ENCODE measurements at regions not wholly inside any gene's neighbourhood (a gene's known extent, or its start where the extent isn't known, plus 50 kb on each side); places are given as distances from the start of the nearest gene placed in this dataset.

- TF ChIP-seq CTCF (IDR thresholded peaks at IDR 0.05 in 2 of 3, conservative IDR thresholded peaks at IDR 0.05 in 1 of 3; ENCODE audit: borderline replicate concordance in 1 of 3, insufficient read depth in 1 of 3, low read depth in 2 of 3, low read length in 2 of 3) (no peak), MAX (IDR thresholded peaks at IDR 0.05) (no peak), CEBPB (IDR thresholded peaks at IDR 0.05; ENCODE audit: low read depth) (no peak)
- Histone ChIP-seq H2AFZ (ENCODE audit: low read depth, low read length, poor library complexity, severe bottlenecking) (no peak overlapping the region), H3K27me3 (ENCODE audit: insufficient read depth, low read length) (no peaks in the 10 kb centered on the region), H3K36me3 (ENCODE audit: control insufficient read depth in 1 of 2, insufficient read depth in 2 of 2, low read length in 2 of 2) (no peaks in the 10 kb centered on the region), H3K4me1 (ENCODE audit: control insufficient read depth in 1 of 2, insufficient read depth in 2 of 2, low read length in 2 of 2) (no peaks in the 10 kb centered on the region), H3K79me2 (ENCODE audit: insufficient read depth, low read length) (no peaks in the 10 kb centered on the region), H3K9ac (ENCODE audit: low read length) (no peak overlapping the region), H3K27ac (ENCODE audit: low read depth, low read length) (no peak overlapping the region), H4K20me1 (ENCODE audit: insufficient read depth) (no peaks in the 10 kb centered on the region), H3K4me3 (replicated peaks in 1 of 2; ENCODE audit: low read depth in 1 of 2, low read length in 2 of 2) (no peak overlapping the region), H3K9me2 (ENCODE audit: insufficient read depth) (no peaks in the 10 kb centered on the region), H3K9me3 (ENCODE audit: control insufficient read depth in 1 of 2, insufficient read depth in 1 of 2, low read depth in 1 of 2, low read length in 2 of 2) (no peaks in the 10 kb centered on the region), H3K4me2 (ENCODE audit: low read length) (no peak overlapping the region)
- ChIA-PET CTCF (no interaction called here), POLR2A (no interaction called here), RAD21 (ENCODE audit: low non-redundant PET in 1 of 2, low total read pairs in 2 of 2, uncharacterized antibody in 2 of 2, unreplicated experiment in 2 of 2) (no interaction called here)
- intact Hi-C loops (cut with micrococcal nuclease) = no loop called here
- no peak for DNase-seq (ENCODE audit: low read depth, low spot score)
- ATAC-seq = no peak
- no TSS peak for BruUV-seq (replicated peaks)
These were observed 104.8 kb upstream of the CWC22 start for GRCh38 chr2:180111901-180112300.

GRCh38 chr2:180110469-180110868 is 103.4 kb upstream of the CWC22 start:
- H3K9ac ChIP-seq (ENCODE audit: low read length) = no peak overlapping the region
- H3K4me1 ChIP-seq (ENCODE audit: control insufficient read depth in 1 of 2, insufficient read depth in 2 of 2, low read length in 2 of 2) = no peaks in the 10 kb centered on the region
- H3K79me2 ChIP-seq (ENCODE audit: insufficient read depth, low read length) = no peaks in the 10 kb centered on the region
- CTCF ChIA-PET = no interaction called here
- no peak overlapping the region for H3K4me3 ChIP-seq (replicated peaks in 1 of 2; ENCODE audit: low read depth in 1 of 2, low read length in 2 of 2)
- no peaks in the 10 kb centered on the region for H3K9me3 ChIP-seq (ENCODE audit: control insufficient read depth in 1 of 2, insufficient read depth in 1 of 2, low read depth in 1 of 2, low read length in 2 of 2)
- no peak overlapping the region for H2AFZ ChIP-seq (ENCODE audit: low read depth, low read length, poor library complexity, severe bottlenecking)
- intact Hi-C loops (cut with micrococcal nuclease) = no loop called here
- no TSS peak for BruUV-seq (replicated peaks)
- no peak for DNase-seq (ENCODE audit: low read depth, low spot score)
- no peaks in the 10 kb centered on the region for H3K36me3 ChIP-seq (ENCODE audit: control insufficient read depth in 1 of 2, insufficient read depth in 2 of 2, low read length in 2 of 2)
- H4K20me1 ChIP-seq (ENCODE audit: insufficient read depth) = no peaks in the 10 kb centered on the region
- ATAC-seq = no peak
- POLR2A ChIA-PET = no interaction called here
- no peaks in the 10 kb centered on the region for H3K27me3 ChIP-seq (ENCODE audit: insufficient read depth, low read length)
- H3K4me2 ChIP-seq (ENCODE audit: low read length) = no peak overlapping the region
- H3K9me2 ChIP-seq (ENCODE audit: insufficient read depth) = no peaks in the 10 kb centered on the region
- RAD21 ChIA-PET (ENCODE audit: low non-redundant PET in 1 of 2, low total read pairs in 2 of 2, uncharacterized antibody in 2 of 2, unreplicated experiment in 2 of 2) = no interaction called here
- H3K27ac ChIP-seq (ENCODE audit: low read depth, low read length) = no peak overlapping the region
- TF ChIP-seq SIN3A (IDR thresholded peaks at IDR 0.05; ENCODE audit: low read depth) (no peak), EZH2 (IDR thresholded peaks at IDR 0.05) (no peak), RAD21 (IDR thresholded peaks at IDR 0.05; ENCODE audit: low read depth) (no peak), FOSL1 (IDR thresholded peaks at IDR 0.05; ENCODE audit: low read depth) (no peak), SRF (IDR thresholded peaks at IDR 0.05; ENCODE audit: low read depth) (no peak), CBX3 (IDR thresholded peaks at IDR 0.05; ENCODE audit: low read depth) (no peak), EZH2phosphoT487 (IDR thresholded peaks at IDR 0.05; ENCODE audit: borderline replicate concordance) (no peak), POLR2AphosphoS5 (IDR thresholded peaks at IDR 0.05; ENCODE audit: low read depth, low read length) (no peak), ZBTB33 (IDR thresholded peaks at IDR 0.05; ENCODE audit: extremely low read depth, insufficient replicate concordance, low read length) (no peak), JUND (IDR thresholded peaks at IDR 0.05) (no peak), REST (IDR thresholded peaks at IDR 0.05; ENCODE audit: low read depth) (no peak), TCF7L2 (IDR thresholded peaks at IDR 0.05; ENCODE audit: borderline replicate concordance, extremely low read depth, insufficient read depth, insufficient read length) (no peak)
